Esophagus muscularis mucosa (tissue), 4 donors: ENCODE measurements at regions not wholly inside any gene's neighbourhood (a gene's known extent, or its start where the extent isn't known, plus 50 kb on each side); places are given as distances from the start of the nearest gene placed in this dataset.

Experiments used
- DNase-seq: peaks from one replicate; pipeline ENCODE4 v3.0.0-alpha.2; 2017; ENCODE audit errors: extremely low spot score
- H3K27ac ChIP-seq, 4 donors: fragments of 200-600 bp; sonication (generic); replicated peaks in 1 of 4; 1 replicate in 3 of 4; 2 replicates in 1 of 4; pipeline ENCODE4 v1.5.1; 2016 to 2019; ENCODE audit warnings: mild to moderate bottlenecking in 1 of 4
- H3K27me3 ChIP-seq, 4 donors: fragments of 200-600 bp; sonication (generic); one replicate each; pipeline versions ENCODE4 v1.5.1 to v1.6.0; 2016 to 2019
- H3K36me3 ChIP-seq, 4 donors: fragments of 200-600 bp; sonication (generic); one replicate each; pipeline ENCODE4 v1.5.1; 2016 to 2019
- H3K4me1 ChIP-seq, 4 donors: fragments of 200-600 bp; sonication (generic); one replicate each; pipeline ENCODE4 v1.5.1; 2016 to 2019
- H3K4me3 ChIP-seq, 4 donors: fragments of 200-600 bp; sonication (generic); 1 replicate in 2 of 4; 2 replicates in 2 of 4; pipeline ENCODE4 v1.5.1; 2016 to 2019; ENCODE audit warnings: mild to moderate bottlenecking in 4 of 4, moderate library complexity in 1 of 4
- H3K9me3 ChIP-seq, 4 donors: fragments of 200-600 bp; sonication (generic); 1 replicate in 3 of 4; 2 replicates in 1 of 4; pipeline ENCODE4 v1.5.1; 2016 to 2019
- CTCF ChIP-seq, 3 experiments: fragments of 200-600 bp in 2 of 3; fragments of 450-650 bp in 1 of 3; sonication (generic) in 2 of 3; IDR thresholded peaks; one replicate each; pipeline ENCODE4 v1.5.1; 2017 to 2019; ENCODE audit warnings: antibody characterized with exemption in 3 of 3, mild to moderate bottlenecking in 2 of 3, moderate library complexity in 1 of 3
- EP300 ChIP-seq: sonication (generic); formaldehyde crosslinking; IDR thresholded peaks from one replicate; pipeline ENCODE4 v1.6.1; 2017; ENCODE audit warnings: antibody characterized with exemption
- POLR2A ChIP-seq: fragments of 450-650 bp; IDR thresholded peaks from one replicate; pipeline ENCODE4 v1.6.1; 2017; ENCODE audit warnings: antibody characterized with exemption, moderate library complexity, mild to moderate bottlenecking, low read depth
- POLR2AphosphoS5 ChIP-seq, 2 donors: sonication (generic); formaldehyde crosslinking; IDR thresholded peaks; one replicate each; pipeline ENCODE4 v1.6.1; 2017; ENCODE audit warnings: antibody characterized with exemption in 2 of 2
- WGBS: methylation state at CpG from one replicate; pipeline ENCODE4 v1.1.5; 2018; 5-methylcytosine and 5-hydroxymethylcytosine counted together
- intact Hi-C: fragments of 100-400 bp; cut with DNase I; formaldehyde crosslinking; loops from one replicate; pipeline ENCODE4 v1.15.1; 2023

- H3K36me3 ChIP-seq, result no peaks in the 10 kb centered on the region
- TF ChIP-seq EP300 (no peak), CTCF (IDR thresholded peaks at IDR 0.05) (no peak), POLR2A (no peak), POLR2AphosphoS5 (IDR thresholded peaks at IDR 0.05) (no peak)
- no peak overlapping the region for H3K27ac ChIP-seq
- intact Hi-C loops, result no loop called here
- H3K4me1 ChIP-seq, result no peaks in the 10 kb centered on the region
- no peaks in the 10 kb centered on the region for H3K27me3 ChIP-seq
- DNase-seq, result no peak
- no peak overlapping the region for H3K4me3 ChIP-seq
- WGBS, result 84% methylated on average over 5 of the region's 5 CpGs
- no peaks in the 10 kb centered on the region for H3K9me3 ChIP-seq
Measured at GRCh38 chr1:193868425-193868824, 682.0 kb upstream of the B3GALT2 start.

- H3K36me3 ChIP-seq, result no peaks in the 10 kb centered on the region
- H3K9me3 ChIP-seq, result no peaks in the 10 kb centered on the region
- intact Hi-C loops, result no loop called here
- WGBS, result 94% methylated on average over 6 of the region's 6 CpGs
- TF ChIP-seq POLR2A (no peak), POLR2AphosphoS5 (IDR thresholded peaks at IDR 0.05) (no peak), CTCF (IDR thresholded peaks at IDR 0.05) (no peak), EP300 (no peak)
- H3K27ac ChIP-seq, result no peak overlapping the region
- DNase-seq, result no peak
- no peaks in the 10 kb centered on the region for H3K4me1 ChIP-seq
- H3K4me3 ChIP-seq, result no peak overlapping the region
- no peaks in the 10 kb centered on the region for H3K27me3 ChIP-seq
Measured at GRCh38 chr1:193856261-193856660, 669.8 kb upstream of the B3GALT2 start.

- H3K36me3 ChIP-seq, result no peaks in the 10 kb centered on the region
- no peak overlapping the region for H3K27ac ChIP-seq
- intact Hi-C loops, result no loop called here
- DNase-seq, result no peak
- H3K9me3 ChIP-seq, result no peaks in the 10 kb centered on the region
- peaks cover 0 to 6% (median 0%) of the 10 kb centered on the region in 4 donors for H3K4me1 ChIP-seq
- WGBS, result 42% methylated on average over 2 of the region's 2 CpGs
- TF ChIP-seq POLR2A (no peak), EP300 (no peak), CTCF (IDR thresholded peaks at IDR 0.05) (no peak), POLR2AphosphoS5 (IDR thresholded peaks at IDR 0.05) (no peak)
- H3K27me3 ChIP-seq, result no peaks in the 10 kb centered on the region
- no peak overlapping the region for H3K4me3 ChIP-seq
Measured at GRCh38 chr1:193850745-193851144, 664.3 kb upstream of the B3GALT2 start.

DNA sequence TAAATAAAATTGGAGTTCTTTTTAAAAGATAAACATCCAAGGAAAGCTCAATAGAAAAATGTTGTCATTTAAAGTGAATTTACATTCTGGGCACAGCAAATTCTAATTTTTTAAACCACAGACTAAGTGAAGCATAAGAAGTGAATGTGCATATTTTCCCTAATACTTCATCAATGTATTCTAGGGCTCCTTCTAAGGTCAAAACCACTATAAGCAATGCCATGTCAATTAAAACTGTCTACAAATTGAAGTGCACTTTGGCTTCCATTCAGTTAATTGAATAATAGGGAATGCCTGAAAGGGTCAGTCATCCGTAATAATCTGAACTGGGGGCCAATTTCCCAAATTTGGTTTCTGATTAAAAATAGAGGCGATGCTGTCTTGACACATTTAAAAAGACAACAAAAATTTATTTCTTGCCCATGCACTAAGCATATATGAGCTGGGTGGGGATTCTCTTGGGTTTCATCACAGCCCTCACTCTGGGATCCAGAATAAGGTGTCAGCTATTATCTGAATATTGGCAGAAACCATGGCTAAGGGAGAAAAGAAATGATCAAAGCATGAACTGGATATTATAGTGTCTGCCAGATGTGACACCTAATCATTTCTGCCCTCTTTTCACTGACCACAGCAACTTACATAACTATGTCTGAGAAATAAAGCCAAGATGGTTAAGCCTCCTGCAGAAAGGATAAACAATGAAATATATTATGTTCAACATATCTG is 660.6 kb upstream of the B3GALT2 start:
- Histone ChIP-seq H3K36me3 (no peaks in the 10 kb centered on the region), H3K27ac (no peak overlapping the region), H3K9me3 (no peaks in the 10 kb centered on the region), H3K4me1 (peaks cover 0 to 6% (median 0%) of the 10 kb centered on the region in 4 donors), H3K27me3 (no peaks in the 10 kb centered on the region), H3K4me3 (no peak overlapping the region)
- TF ChIP-seq CTCF (IDR thresholded peaks at IDR 0.05), result no peak
- TF ChIP-seq POLR2AphosphoS5 (IDR thresholded peaks at IDR 0.05), result no peak
- no peak for TF ChIP-seq EP300
- no peak for TF ChIP-seq POLR2A
- intact Hi-C loops, result no loop called here
- WGBS, result 77% methylated on average over 2 of the region's 2 CpGs
- no peak for DNase-seq

DNA sequence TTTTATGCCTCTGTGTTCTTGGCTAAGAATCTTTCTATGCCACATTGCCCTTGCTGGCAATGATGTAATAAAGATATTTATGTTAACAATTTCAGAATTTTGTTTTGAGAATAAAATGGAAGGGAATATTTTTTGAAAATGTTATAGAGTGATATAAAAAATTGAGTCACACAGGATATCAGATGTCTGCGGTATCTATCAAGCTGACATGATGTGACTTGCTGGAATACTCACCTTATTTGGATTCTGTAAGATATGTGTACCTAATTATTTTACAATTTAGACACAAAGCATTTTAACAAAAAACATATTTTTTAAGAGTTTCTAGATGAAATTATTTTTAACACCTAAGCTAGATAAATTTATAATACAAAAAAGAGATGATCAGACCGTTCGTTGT is 660.0 kb upstream of the B3GALT2 start:
- H3K4me3 ChIP-seq, result no peak overlapping the region
- 94% methylated on average over 3 of the region's 3 CpGs for WGBS
- no peak overlapping the region for H3K27ac ChIP-seq
- no peak for TF ChIP-seq POLR2A
- TF ChIP-seq CTCF (IDR thresholded peaks at IDR 0.05), result no peak
- no peak for TF ChIP-seq POLR2AphosphoS5 (IDR thresholded peaks at IDR 0.05)
- no peak for TF ChIP-seq EP300
- peaks cover 0 to 6% (median 0%) of the 10 kb centered on the region in 4 donors for H3K4me1 ChIP-seq
- no peaks in the 10 kb centered on the region for H3K36me3 ChIP-seq
- intact Hi-C loops, result no loop called here
- H3K9me3 ChIP-seq, result no peaks in the 10 kb centered on the region
- H3K27me3 ChIP-seq, result no peaks in the 10 kb centered on the region
- DNase-seq, result no peak
